ENCODE measurements at regions not wholly inside any gene's neighbourhood (a gene's known extent, or its start where the extent isn't known, plus 50 kb on each side); places are given as distances from the start of the nearest gene placed in this dataset.

DNA sequence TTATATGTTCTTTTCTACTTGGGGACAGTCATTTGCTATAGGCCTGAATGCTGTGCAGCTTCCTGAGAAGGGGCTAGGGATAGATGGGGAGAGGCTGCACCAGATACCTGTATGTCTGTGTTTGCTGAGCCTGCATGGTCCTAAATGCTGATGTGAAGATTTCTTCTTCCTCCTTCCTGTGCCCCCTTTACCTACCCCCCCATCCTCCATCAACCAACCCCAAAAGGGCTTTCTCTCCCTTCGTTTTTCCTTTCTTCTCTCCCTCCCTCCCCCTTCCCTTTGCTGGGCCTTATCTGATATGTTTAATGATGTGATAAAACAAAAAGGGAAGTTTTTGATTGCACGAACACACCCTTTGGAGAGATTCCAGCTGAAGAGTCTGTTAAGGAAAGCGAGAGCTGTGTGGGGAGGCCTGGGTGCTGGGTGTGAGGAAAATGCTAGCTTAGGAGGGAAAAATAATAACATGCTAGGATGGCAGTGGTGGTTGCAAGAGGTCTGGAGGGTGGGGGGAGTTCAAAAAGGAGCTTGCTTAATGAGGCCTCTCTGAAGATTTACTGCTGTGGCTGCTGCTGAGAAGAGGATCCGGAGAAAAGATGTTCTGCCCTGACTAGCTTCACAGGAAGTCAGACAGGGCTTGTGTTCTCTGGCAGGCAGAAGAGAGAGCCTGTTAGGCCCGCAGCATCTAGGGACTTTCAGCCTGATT, 101.8 kb downstream of the SAMD9 start:
- no peak for DNase-seq (ENCODE audit: low read depth)

DNA sequence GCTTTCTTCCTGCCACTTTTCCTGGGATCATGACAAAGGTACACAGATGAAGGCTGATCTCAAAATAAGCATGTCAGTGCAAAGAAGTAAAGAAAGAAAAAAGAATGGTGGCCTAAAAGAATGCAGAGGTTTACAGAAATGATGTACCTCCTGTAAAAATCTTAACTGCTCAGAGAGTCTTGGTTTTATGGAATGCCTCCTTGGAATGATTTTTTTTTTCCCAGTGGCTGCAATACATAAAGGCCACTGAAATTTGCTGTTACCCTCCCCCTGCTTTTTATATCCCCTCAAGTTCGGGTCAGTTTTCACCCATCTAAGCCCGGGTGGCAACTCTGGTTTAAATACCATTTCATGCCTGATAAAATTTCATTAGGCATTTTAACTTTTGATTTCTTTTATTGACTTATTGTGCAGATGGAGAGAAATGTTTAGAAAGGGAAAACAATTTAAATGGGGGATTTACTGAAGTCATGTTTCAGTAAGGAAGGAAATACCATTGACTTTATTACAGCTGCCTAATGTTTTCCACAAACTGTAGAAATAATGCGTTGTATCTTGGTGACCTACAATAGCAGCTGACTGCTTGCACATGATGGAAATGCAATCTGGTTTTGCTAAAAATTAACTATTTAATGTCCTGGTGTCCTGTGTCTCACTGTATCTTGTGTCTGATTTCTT, 102.5 kb downstream of the SAMD9 start:
- no peak for DNase-seq (ENCODE audit: low read depth)

DNA sequence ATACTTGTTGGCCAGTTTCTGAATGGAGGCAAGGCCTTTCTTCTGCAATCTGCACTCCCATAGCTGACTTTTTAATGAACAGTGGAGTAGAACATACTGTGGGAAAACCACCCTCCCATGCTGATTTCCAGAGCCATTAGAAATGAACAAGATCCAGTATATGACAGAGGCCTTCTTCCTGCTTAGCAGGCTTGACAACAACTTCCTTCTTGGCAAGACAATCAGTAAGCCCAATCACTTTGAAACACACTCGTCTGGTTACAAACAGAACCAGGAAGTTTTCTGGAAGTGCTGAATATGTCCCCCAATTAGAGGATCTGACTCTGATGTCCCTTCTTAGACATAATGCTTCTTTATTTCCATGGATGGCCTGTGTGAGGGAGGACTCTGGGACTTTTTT, 103.4 kb downstream of the SAMD9 start:
- DNase-seq (ENCODE audit: low read depth) = no peak

GRCh38 chr7:93013446-93014061, 104.2 kb downstream of the SAMD9 start:
- no peak for DNase-seq (ENCODE audit: low read depth)

- no peak for DNase-seq (ENCODE audit: low read depth)
Observed at GRCh38 chr7:93011351-93012294, 106.2 kb downstream of the SAMD9 start.

DNA sequence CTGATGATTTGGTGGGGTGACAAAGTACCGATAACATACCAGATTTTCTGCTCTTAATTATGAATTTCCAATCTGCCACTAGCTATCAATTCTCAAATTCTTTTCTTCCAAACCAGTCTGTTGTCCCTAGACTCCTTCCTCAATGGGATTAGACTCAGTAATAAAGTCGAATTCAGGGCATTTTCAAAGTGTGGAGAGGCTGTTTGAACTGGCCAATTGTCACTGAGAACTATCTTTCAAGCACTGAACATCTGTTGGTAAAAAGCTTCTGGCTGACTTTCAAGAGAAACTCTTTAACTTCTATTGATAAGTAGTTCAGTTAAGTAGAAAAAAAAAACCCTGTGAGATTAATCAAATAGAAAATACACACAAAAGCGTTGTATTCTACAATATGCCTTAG, 108.9 kb downstream of the SAMD9 start:
- DNase-seq (ENCODE audit: low read depth) = no peak

DNA sequence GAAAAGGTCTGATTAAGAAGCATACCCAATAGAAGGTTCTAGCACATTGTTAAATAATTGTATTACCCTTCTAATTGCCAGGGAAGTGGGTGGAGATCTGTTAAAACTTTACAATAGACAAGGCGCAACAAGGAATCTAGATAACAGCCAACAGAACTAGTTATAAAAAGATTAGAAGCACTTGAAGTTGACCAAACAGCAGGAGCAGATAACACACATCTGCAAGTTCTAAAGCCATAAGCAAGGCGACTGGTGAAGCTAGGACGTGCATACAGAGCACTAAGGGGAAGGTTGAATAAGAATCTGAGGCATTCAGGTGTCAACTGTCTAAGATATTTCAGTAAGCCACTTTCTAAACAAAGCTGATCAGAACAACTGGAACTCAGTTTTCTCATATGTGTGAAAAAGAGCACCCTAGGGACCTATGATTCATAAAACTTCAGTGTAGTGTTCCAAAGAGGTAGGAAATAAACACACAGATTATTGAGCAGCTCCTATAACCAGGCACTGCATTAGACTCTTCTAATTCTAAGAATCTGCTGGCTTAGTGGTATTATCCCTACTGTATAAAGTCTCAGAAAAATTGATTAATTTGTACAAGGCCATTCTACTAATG, 111.2 kb downstream of the SAMD9 start:
- DNase-seq (ENCODE audit: low read depth) = no peak

DNA sequence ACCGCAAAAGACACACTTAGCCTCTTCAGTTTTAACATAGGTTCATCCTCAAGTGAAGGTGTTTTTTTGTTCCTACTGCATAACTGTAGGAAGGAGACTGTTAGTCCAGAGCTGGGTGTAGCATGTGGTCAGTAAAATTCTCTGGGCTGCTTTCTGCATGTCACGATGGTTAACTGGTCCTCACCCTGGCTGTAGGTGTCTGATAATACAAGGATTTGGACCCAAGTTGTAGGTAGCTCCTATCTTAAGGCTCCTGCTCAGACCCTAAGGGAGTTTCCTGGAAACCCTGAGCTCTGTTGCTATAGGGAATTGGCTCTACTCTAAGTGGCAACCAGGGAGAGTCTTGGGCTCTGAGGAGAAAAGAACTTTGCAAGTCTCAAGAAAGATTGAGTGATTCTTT, 112.9 kb downstream of the SAMD9 start:
- no peak for DNase-seq (ENCODE audit: low read depth)

GRCh38 chr7:92997719-92998118, 120.1 kb downstream of the SAMD9 start:
- DNase-seq (ENCODE audit: low read depth) = no peak

- DNase-seq (ENCODE audit: low read depth) = no peak
Observed at GRCh38 chr7:92997152-92997551, 120.6 kb downstream of the SAMD9 start.

DNA sequence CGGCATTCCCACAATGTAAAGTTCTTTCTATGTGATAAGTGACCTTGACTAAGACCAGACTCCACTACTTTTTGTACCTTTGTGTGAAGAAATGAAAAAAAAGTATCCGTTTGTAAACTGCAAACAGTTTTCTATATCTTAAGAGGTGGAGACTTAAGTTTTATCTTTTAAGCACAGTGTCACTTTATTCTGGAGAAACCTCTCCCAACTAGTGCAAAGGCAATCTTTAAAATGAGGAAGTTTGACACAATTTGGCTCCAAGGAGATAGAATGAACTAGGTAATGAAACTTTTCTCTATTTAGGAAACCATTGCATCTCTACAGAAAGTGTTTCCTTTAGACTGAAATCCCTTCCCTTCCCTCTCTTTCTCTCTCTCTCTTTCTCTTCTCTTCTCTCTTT, 122.9 kb downstream of the SAMD9 start:
- no peak for DNase-seq (ENCODE audit: low read depth)

- no peak for DNase-seq (ENCODE audit: low read depth)
Observed at GRCh38 chr7:92992932-92993331, 124.8 kb downstream of the SAMD9 start.

DNA sequence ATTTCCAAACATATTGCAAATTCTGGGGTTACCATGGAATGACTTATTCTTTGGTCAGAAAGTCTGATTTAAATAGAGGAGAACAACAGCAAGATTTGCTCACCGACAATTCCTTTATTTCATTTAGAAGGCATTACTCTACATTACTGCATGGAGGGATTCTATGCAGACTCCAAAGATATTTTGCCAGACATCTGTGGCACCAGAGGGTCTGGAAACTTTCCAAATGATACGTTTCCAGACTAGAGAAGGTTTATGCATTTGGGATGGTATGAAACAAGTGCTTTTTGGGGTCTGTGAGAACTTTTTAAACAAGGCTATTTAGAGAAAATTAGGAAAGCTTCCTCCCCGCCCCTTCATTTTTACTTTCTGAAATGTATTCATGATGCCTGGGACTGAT, 125.3 kb downstream of the SAMD9 start:
- DNase-seq (ENCODE audit: low read depth) = no peak

- no peak for DNase-seq (ENCODE audit: low read depth)
Observed at GRCh38 chr7:92991190-92991589, 126.6 kb downstream of the SAMD9 start.

GRCh38 chr7:92988941-92989545, 128.7 kb downstream of the SAMD9 start:
- DNase-seq (ENCODE audit: low read depth) = no peak

GRCh38 chr7:92988051-92988450, 129.7 kb downstream of the SAMD9 start:
- no peak for DNase-seq (ENCODE audit: low read depth)

GRCh38 chr7:92987538-92987937, 130.2 kb downstream of the SAMD9 start:
- DNase-seq (ENCODE audit: low read depth) = no peak

DNA sequence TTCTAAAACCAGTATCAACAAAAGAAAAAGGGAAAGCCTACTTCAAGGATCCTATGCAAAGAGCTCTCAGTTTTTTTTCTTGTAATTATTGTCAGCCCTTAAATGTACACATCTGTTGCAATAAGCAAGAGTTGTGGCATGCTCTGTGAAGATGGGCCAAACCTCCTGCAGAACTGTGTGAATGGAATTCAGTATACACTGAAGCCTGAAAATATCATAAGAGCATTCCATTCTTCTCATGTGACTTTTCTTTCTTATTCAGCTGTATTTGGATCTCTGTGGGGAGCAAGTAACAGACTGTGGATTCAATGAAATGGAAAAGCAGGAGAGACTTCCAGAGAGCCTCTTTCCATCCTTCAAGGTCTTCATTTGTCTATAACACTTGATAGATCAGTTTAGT, 130.7 kb downstream of the SAMD9 start:
- no peak for DNase-seq (ENCODE audit: low read depth)

DNA sequence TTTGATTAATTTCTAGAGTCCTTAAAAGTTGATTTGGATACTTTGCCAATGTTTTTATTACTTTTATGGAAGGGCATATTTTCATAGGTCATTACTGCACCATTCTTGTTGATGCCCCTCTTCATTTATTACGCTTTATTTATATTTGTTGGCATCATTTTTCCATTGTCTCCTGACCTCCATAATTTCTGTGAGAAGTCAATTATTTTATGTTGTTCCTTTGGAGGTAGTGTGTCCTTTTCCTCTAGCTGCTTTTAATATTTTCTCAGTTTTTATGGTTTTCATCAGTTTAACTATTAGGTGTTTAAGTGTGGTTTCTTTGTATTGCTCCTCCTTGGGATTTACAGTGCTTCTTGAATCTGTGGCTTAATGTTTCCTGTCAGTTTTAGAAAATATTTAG, 134.9 kb downstream of the SAMD9 start:
- no peak for DNase-seq (ENCODE audit: low read depth)

DNA sequence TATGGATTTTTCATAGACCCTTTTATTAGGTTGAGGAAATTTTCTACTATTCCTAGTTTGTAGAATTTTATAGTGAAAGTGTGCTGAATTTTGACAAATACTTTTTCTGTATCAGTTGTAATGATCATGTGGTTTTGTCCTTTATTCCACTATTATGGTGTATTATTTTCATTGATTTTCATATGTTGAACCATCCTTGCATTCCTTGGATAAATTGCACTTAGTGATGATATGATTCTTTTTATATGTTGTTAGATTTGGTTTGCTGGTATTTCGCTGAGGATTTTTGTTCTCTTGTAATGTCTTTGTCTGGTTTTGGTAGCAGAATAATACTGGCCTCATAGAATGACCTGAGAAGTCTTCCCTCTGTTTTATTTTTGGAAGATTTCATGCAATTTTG, 140.6 kb upstream of the CDK6 start:
- no peak for DNase-seq (ENCODE audit: low read depth)

DNA sequence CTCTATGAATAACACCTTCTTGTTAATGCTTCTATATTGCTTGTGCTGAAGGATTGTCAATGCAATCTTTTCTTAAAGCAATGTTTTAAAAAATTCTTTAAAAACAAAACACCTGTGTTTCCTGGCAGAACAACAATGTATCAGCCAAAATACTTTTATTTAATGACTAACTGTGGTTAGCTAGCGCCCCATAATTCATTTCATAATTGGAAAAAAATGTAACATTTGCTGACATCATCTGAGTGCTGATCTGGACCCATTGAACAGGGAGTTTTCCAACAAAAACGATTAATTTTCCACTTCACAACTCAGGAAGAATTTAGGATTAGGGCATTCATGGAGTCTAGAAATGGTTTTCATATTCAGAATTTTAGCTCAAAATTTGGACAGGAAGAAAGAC, 137.6 kb upstream of the CDK6 start:
- no peak for DNase-seq (ENCODE audit: low read depth)

All from activated T-helper 1 cell treated with Interleukin-2 at 50 U/mL for 16 hours (primary cell).